ENCODE measurements at regions not wholly inside any gene's neighbourhood (a gene's known extent, or its start where the extent isn't known, plus 50 kb on each side); places are given as distances from the start of the nearest gene placed in this dataset.

GRCh38 chr9:19640014-19640413 lies 148.8 kb downstream of the SLC24A2 start:
- Histone ChIP-seq H3K14ac (ENCODE audit: insufficient read depth, low read length) (no peak overlapping the region), H3K27ac (ENCODE audit: insufficient read length, low read depth, low read length) (no peak overlapping the region), H2BK5ac (ENCODE audit: insufficient read length, low read length) (no peak overlapping the region), H3K18ac (ENCODE audit: insufficient read length, low read depth, low read length) (no peak overlapping the region), H4K20me1 (ENCODE audit: control insufficient read depth, insufficient read depth, insufficient read length) (no peaks in the 10 kb centered on the region), H3K79me1 (ENCODE audit: insufficient read depth, low read depth, low read length, poor library complexity, severe bottlenecking) (no peaks in the 10 kb centered on the region), H3K4ac (ENCODE audit: low read depth, low read length) (no peak overlapping the region), H3K79me2 (ENCODE audit: insufficient read depth, low read length) (no peaks in the 10 kb centered on the region), H2BK15ac (ENCODE audit: low read depth, low read length) (no peak overlapping the region), H3K23me2 (ENCODE audit: insufficient read length, low read depth, low read length, poor library complexity, severe bottlenecking) (no peaks in the 10 kb centered on the region), H4K8ac (replicated peaks; ENCODE audit: insufficient read length, low read depth, low read length) (no peak overlapping the region), H2AK5ac (ENCODE audit: insufficient read length, low read length) (no peak overlapping the region), H3T11ph (ENCODE audit: low read length) (no peak overlapping the region), H4K91ac (ENCODE audit: insufficient read length, low read depth, low read length) (no peak overlapping the region), H3K9ac (ENCODE audit: extremely low read depth, insufficient read length, low read length) (no peak overlapping the region), H2AFZ (ENCODE audit: low read length) (no peak overlapping the region), H3K27me3 (ENCODE audit: insufficient read depth, low read length) (no peaks in the 10 kb centered on the region), H2BK12ac (ENCODE audit: insufficient read length, low read depth, low read length) (no peak overlapping the region), H3K9me3 (ENCODE audit: control insufficient read depth, low read depth, low read length) (no peaks in the 10 kb centered on the region), H4K5ac (ENCODE audit: insufficient read length, low read depth, low read length) (no peak overlapping the region), H2BK120ac (ENCODE audit: low read depth, low read length, poor library complexity, severe bottlenecking) (no peak overlapping the region), H3K4me1 (ENCODE audit: insufficient read depth, low read length) (no peaks in the 10 kb centered on the region), H3K56ac (ENCODE audit: insufficient read length, low read depth, low read length) (no peak overlapping the region), H3K23ac (ENCODE audit: insufficient read length, low read depth, low read length) (no peak overlapping the region), H3K4me2 (ENCODE audit: insufficient read depth, insufficient read length, low read length) (no peak overlapping the region), H2BK20ac (ENCODE audit: low read depth, low read length, poor library complexity, severe bottlenecking) (no peak overlapping the region)
- Mint-ChIP-seq H3K27ac (no peak overlapping the region), H3K4me3 (no peak overlapping the region), H3K36me3 (ENCODE audit: insufficient read depth in 1 of 3, low read depth in 3 of 3) (no peaks in the 10 kb centered on the region), H3K27me3 (ENCODE audit: low read depth) (no peaks in the 10 kb centered on the region), H3K4me1 (peaks cover 6 to 9% of the 10 kb centered on the region in 2 experiments; a peak in 3 of 4 replicates), H3K9me3 (no peaks in the 10 kb centered on the region)
- no peak for TF ChIP-seq CTCF (conservative IDR thresholded peaks at IDR 0.05)
- DNase-seq = no peak
